HG02938 (cell line): ENCODE measurements at regions not wholly inside any gene's neighbourhood (a gene's known extent, or its start where the extent isn't known, plus 50 kb on each side); places are given as distances from the start of the nearest gene placed in this dataset.
"Not testable (repeated sequence)": the region's sequence is repeated elsewhere in the genome, so short reads cannot be mapped to it uniquely, and the experiment has no call there.

ENCODE experiments used
- ATAC-seq: cut with Tn5 transposase; IDR thresholded peaks from one replicate; pipeline ENCODE4 v1.9.1; 2021; ENCODE audit warnings: mild to moderate bottlenecking, moderate library complexity; ENCODE audit not compliant: unreplicated experiment

DNA sequence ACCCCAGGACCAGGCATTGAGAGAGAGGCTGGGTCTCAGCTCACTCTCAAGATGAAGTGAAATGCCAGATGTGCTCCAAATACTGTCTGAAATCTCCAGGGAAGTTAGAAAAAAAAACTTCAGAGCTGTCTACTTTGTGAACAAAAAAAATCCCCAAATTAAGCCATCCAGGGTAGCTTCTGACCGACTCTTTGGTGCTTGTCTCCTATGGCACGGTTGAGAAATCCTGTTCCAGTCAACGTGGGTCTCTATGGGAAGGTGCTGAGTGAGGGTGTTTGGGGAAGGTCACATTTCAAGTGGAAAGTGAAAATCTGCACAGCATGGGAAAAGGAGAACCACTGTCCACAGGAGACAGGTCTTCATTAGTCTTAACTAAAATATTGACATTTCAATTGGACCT lies 322.5 kb upstream of the CFAP20DC start:
- ATAC-seq: no peak

GRCh38 chr3:59368900-59369675 lies 319.3 kb upstream of the CFAP20DC start:
- ATAC-seq: no peak

DNA sequence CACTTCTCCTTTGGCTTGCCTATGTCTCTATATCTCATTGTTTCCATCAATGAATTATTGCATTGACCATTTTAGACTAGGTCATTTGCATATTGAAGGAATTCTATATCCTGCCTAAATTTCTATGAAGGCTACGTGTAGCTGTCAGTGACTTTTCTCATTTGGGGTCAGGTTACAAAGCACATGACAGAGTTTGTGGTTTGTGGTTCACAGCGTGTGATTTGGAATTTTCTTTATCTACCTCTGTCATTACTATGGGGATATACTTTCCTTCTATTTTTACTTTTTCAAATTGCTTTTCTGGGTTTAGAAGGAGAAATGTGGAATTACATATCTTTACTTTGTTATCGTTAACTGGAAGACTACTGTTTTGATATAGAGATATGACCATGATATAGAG lies 317.3 kb upstream of the CFAP20DC start:
- no peak for ATAC-seq

DNA sequence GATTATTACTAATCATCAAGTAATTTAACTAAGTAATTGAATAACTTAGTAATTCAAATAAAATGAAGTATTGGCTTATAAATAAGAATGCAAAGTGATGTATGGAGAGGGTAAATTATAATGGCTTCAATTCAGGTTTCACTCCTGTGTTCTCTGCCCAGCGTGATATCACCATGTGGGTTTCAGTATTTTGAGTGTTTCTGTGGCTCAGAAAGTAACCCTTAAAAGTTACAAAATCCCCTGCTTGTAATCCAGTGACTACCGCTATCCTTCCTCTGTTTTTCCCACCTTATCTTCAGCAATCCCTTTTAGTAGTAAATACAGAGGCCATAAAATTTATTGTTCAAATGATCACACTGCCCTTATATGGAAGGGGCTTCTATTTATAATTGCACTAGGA lies 316.4 kb upstream of the CFAP20DC start:
- ATAC-seq: no peak

DNA sequence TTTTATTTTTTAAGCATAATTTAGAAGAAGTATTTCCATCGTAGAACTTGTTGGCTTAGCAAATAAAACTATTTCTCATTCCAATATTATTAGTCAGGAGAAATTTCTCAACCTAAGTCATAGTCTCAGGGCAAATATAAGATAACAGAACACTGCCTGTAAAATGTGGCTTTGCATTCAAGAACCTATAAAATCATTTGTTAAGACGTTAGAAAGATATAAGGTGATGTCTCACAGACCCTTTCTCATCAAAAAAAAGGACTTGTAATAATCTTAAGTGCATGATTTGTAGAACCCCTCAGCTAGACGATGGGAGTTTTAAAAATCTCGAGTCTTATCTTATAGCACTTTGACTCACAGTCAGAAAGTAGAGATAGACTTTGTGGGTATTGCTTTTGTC lies 314.7 kb upstream of the CFAP20DC start:
- no peak for ATAC-seq

DNA sequence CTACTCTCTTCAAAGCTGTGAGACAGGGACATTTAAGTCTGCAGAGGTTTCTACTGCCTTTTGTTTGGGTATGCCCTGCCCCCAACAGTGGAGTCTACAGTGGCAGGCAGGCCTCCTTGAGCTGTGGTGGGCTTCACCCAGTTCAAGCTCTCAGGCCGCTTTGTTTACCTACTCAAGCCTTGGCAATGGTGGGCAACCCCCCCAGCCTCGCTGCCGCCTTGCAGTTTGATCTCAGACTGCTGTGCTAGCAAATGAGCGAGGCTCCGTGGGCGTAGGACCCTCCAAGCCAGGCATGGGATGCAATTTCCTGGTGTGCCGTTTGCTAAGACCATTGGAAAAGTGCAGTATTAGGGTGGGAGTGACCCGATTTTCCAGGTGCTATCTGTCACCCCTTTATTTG lies 310.5 kb upstream of the CFAP20DC start:
- ATAC-seq: not testable (repeated sequence)

DNA sequence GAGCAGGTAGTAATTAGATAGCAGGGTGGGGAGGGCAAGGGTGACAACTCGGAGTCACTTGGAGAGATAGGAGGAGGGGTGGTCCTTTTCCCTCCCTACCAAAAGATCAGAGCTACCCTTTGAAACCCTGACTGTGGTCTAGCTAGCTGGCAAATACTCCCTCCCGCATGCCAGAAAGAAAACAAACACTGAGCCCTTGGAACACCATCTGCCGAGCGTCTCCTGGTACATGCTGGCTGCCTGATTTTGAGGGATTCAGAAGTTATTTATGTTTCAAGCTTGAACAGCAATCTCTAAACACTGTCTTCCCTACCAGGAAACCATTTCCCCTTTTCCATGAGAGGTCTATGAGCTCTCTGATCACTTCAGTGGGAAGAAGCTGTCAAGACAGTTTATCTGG lies 291.6 kb upstream of the CFAP20DC start:
- no peak for ATAC-seq

DNA sequence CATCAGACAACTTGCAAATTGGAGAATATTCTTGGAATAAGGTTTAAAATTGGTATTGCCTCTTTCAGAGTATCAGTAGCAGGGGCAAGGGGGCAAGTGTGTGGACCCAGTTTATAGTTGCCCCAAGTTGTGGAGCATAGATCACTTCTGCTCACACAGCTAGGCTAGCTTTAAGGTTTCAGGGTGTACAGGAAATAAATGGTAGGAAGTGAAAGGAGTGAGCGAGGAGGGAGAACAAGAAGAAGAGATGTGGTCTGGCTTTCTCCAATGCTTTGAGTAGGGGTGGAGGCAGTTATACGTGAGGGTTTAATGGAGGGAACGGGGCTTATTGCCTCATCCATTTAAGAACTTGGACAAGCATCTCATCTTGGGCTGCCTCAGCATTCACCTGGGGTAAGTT lies 290.0 kb upstream of the CFAP20DC start:
- no peak for ATAC-seq

GRCh38 chr3:59338934-59339333 lies 289.1 kb upstream of the CFAP20DC start:
- ATAC-seq: no peak

- no peak for ATAC-seq
These were observed 285.5 kb upstream of the CFAP20DC start for GRCh38 chr3:59335338-59335737.

- no peak for ATAC-seq
These were observed 284.8 kb upstream of the CFAP20DC start for GRCh38 chr3:59334585-59334984.

DNA sequence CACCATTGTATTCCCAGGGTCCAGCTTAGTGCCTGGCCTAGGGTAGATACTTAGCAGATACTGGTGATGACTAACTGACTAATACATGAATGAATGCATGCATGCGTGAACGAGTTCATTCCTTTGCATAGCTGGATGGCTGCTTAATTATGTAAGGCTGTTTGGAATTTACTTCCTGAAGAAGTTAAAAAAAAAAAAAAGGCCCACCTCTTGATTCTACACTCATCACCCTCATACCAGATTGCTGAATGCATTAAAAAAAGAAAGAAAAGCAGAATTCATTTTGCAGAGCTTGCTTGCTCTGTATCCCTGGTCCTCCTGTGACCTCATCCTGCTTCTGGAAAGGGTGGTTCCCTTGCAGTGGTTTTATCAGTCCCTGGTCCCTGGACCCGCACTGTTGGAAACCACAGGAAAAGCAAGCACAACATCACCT lies 277.6 kb upstream of the CFAP20DC start:
- no peak for ATAC-seq

GRCh38 chr3:59326246-59327024 lies 276.6 kb upstream of the CFAP20DC start:
- ATAC-seq: no peak

DNA sequence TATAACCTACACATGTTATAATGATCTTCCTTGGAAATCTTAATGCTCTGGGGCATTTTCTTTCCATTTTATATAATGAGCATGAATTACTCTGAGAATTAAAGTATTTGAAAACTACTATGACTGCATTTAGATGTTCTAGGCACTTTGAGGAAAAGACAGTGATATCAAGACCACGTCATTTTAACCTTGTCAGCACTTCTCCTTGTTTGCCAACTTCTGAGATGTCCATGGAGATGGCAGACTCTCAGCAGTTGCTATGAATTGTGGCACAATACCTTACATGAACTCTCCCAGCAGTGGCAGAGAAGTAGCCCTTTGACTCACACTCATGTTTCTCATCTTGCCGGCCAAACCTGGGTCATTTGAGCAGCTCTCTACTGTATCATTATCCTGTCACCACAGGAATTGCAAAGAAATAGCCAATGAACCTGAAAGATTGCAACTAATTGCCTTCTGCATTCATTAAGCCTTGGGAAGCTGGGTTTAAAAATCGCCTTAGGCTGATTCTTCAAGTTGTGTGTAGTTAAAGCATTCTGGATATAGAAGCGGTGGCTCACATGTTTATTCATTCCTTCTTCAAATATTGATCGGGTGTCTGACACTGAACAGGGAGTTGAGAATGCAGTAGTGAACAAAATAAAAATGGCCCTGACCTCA lies 272.2 kb upstream of the CFAP20DC start:
- no peak for ATAC-seq

DNA sequence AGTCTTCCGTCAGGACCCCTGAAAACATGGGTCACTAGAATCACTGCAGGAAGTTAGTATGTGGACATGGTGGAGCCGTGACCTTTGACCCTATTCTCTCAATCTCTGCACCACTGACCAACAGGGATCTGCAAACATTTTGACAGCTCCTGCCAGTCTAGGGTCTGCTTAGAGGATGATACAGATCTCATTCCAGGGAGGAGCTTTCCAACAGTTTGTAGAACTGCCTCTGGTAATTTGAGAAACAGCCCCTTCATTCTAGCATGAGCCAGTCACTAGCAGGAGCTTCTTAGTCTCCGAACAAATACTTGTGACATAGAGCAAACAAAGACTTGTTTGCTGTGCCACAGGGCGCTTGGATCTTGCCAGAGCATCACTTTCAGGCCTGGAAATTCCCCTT lies 270.3 kb upstream of the CFAP20DC start:
- no peak for ATAC-seq

DNA sequence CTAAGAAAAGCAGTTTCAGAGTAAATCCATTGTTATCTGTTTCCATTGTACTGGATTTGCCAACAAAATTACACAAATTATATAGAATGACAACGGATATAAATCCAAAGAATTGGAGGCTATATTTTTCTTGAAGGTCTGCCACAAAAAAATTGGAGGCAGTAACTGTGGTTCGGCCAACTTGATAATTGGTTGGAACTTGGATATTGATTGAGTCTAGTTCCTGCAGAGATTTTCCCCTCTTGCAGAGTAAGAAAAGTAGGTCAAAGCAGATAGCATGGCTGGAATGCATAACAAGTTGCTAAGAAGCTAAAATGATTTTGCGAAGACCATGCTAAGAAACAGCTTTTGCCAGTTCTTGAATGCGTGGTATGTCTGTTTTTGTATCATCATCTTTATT lies 269.6 kb upstream of the CFAP20DC start:
- ATAC-seq: no peak

- no peak for ATAC-seq
These were observed 269.1 kb upstream of the CFAP20DC start for GRCh38 chr3:59318881-59319280.

DNA sequence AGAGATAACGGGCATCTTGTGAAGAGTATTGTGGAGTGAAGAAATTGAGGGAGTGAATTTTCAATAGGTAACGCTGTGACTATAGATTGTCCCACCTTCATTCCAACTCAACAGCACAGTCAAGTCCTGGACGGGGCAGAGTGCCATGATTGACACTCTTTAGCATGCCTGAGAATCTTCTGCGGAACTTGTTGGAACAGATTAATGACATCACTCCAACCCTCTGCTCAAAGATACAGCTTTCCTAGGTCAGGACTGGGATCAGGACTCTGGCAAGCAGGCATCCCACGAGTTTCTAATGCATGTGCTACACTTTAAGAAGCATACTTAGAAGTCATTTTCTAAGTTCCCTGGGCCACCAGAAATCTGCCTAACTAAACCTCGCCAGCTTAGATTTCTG lies 267.6 kb upstream of the CFAP20DC start:
- no peak for ATAC-seq

- ATAC-seq: no peak
These were observed 267.0 kb upstream of the CFAP20DC start for GRCh38 chr3:59316688-59317275.

DNA sequence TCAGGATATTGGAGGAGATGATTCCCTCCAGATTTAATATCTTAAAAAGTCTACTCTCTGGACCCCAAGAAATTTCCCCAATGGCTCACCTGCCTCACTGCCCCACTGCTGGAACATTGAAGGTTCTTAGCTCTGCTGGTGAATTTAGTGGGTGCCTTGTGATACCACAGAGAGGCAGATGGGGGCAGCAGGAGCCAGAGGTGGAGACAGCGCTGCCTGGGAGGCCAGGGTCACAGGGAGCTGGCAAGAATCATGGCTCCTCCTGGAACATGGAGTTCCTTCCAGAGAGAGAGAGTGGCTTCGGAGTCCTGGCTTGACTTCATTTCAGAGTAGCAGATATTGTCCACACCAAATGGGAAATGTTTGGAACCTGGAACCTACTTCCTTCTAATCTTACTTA lies 263.5 kb upstream of the CFAP20DC start:
- peak; percentile 80 for ATAC-seq

DNA sequence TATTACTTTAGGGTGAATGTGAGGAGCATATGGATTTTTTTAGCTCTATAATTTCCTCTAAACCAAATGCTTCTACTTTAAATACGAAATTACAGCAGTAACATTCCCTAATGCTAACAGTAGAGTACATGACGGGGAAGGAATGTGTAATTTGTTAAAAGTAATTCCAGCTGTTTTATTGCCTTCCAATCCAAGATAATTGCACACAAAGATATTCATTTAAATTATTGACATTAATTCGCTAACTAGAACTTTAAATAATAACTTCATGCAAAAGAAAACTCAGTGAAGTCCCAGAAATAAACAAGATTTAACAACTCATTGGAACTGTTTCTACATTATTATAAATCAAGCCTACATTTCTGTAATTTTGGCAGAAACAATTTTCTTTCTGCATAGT lies 261.4 kb upstream of the CFAP20DC start:
- ATAC-seq: no peak
